ENCODE measurements at regions not wholly inside any gene's neighbourhood (a gene's known extent, or its start where the extent isn't known, plus 50 kb on each side); places are given as distances from the start of the nearest gene placed in this dataset.

- intact Hi-C loops (cut with micrococcal nuclease), result no loop called here
- DNase-seq (ENCODE audit: extremely low read depth in 1 of 4, low spot score in 3 of 4), result no peak
- BruUV-seq (replicated peaks), result no TSS peak
- 4% methylated on average over 1 of the region's 1 CpG for WGBS (ENCODE audit: insufficient coverage, low coverage, missing lambda C conversion rate)
- H3K4me1 ChIP-seq (replicated peaks in 1 of 2; ENCODE audit: control insufficient read depth in 2 of 2, insufficient read depth in 2 of 2, low read length in 2 of 2), result no peaks in the 10 kb centered on the region
- H3K4me3 ChIP-seq, result no peak overlapping the region
- H3K27me3 ChIP-seq (ENCODE audit: control insufficient read depth in 2 of 2, insufficient read depth in 2 of 2, low read length in 2 of 2), result no peaks in the 10 kb centered on the region
- H3K9me1 ChIP-seq (ENCODE audit: control insufficient read depth, insufficient read depth, low read length), result no peaks in the 10 kb centered on the region
- H4K20me1 ChIP-seq (replicated peaks; ENCODE audit: control insufficient read depth, insufficient read depth, low read length), result no peaks in the 10 kb centered on the region
- no peaks in the 10 kb centered on the region for H3K79me2 ChIP-seq (ENCODE audit: control insufficient read depth, insufficient read depth, low read length)
- no peak for ATAC-seq
- POLR2A ChIA-PET, result interaction anchor here (1.5 kb wide), 1 partner anchor 9 kb away, joined by 6 read pairs; no protein-coding TSS in a partner anchor
- H3K9me3 ChIP-seq (replicated peaks; ENCODE audit: control insufficient read depth, insufficient read depth, low read depth, low read length), result no peaks in the 10 kb centered on the region
- H3K4me2 ChIP-seq (ENCODE audit: insufficient read depth, low read length), result no peak overlapping the region
- TF ChIP-seq ARID1B (IDR thresholded peaks at IDR 0.05) (0 out of 2 replicates have a peak, but pooled peaks have one; percentile 10), JUND (IDR thresholded peaks at IDR 0.05; ENCODE audit: borderline replicate concordance, low read depth, low read length) (no peak; the same call in 1 of the 2 replicates), JUND (tag; IDR thresholded peaks at IDR 0.05; ENCODE audit: borderline replicate concordance, low read depth, low read length) (peak; percentile 38; the same call in 1 of the 3 replicates), ESRRA (IDR thresholded peaks at IDR 0.05; ENCODE audit: borderline replicate concordance, low read depth) (peak; percentile 38; the same call in 1 of the 2 replicates), ATF3 (IDR thresholded peaks at IDR 0.05) (peak; percentile 48; the same call in 1 of the 2 replicates), ATF3 (CRISPR knock-in tag; conservative IDR thresholded peaks at IDR 0.05) (no peak), CEBPB (tag; IDR thresholded peaks at IDR 0.05) (peak; percentile 92), TFAM (CRISPR knock-in tag; conservative IDR thresholded peaks at IDR 0.05) (no peak), L3MBTL2 (IDR thresholded peaks at IDR 0.05) (no peak), TRIM24 (IDR thresholded peaks at IDR 0.05) (0 out of 4 replicates have a peak, but pooled peaks have one; percentile 12 to 32), NR2C2 (CRISPR knock-in tag; IDR thresholded peaks at IDR 0.05) (no peak), NR2C2 (tag; IDR thresholded peaks at IDR 0.05) (no peak), CEBPG (CRISPR knock-in tag; IDR thresholded peaks at IDR 0.05) (no peak), CEBPG (tag; conservative IDR thresholded peaks at IDR 0.05 in 1 of 2, IDR thresholded peaks at IDR 0.05 in 1 of 2) (peak; percentile 89 to 90), GATA2 (CRISPR knock-in tag; IDR thresholded peaks at IDR 0.05) (no peak), FOSL1 (tag; conservative IDR thresholded peaks at IDR 0.05) (peak; percentile 85)
- H3K27ac ChIP-seq (ENCODE audit: extremely low read depth, low read depth, low read length), result no peak overlapping the region
- no peak overlapping the region for H3K9ac ChIP-seq (ENCODE audit: insufficient read depth in 1 of 2, low read depth in 2 of 2, low read length in 2 of 2)
- no peaks in the 10 kb centered on the region for H3K36me3 ChIP-seq (ENCODE audit: control insufficient read depth, insufficient read depth, low read length)
- CTCF ChIA-PET (ENCODE audit: low intra/inter-chr PET ratio), result interaction anchor here (0.7 kb wide), 1 partner anchor 287 kb away, joined by 4 read pairs; no protein-coding TSS in a partner anchor
- in situ Hi-C loops (cut with MboI), result no loop called here
- no peak overlapping the region for H2AFZ ChIP-seq (ENCODE audit: low read depth, low read length)
- FAIRE-seq, result no peak
Measured at GRCh38 chr6:140043357-140043756, 668.9 kb upstream of the CITED2 start.

Data from K562 (cell line).